GM19099 (cell line): ENCODE measurements at regions not wholly inside any gene's neighbourhood (a gene's known extent, or its start where the extent isn't known, plus 50 kb on each side); places are given as distances from the start of the nearest gene placed in this dataset.

ENCODE experiments used
- POLR2A ChIP-seq: IDR thresholded peaks from 3 replicates; pipeline ENCODE4 v1.6.1; 2011; ENCODE audit warnings: low read depth; ENCODE audit not compliant: insufficient read length; ENCODE audit errors: extremely low read depth

- TF ChIP-seq POLR2A, result peak; percentile 15
Measured at GRCh38 chr4:151882072-151882803, 121.4 kb upstream of the GATB start.

- no peak for TF ChIP-seq POLR2A
Measured at GRCh38 chr4:151879705-151880445, 119.1 kb upstream of the GATB start.

GRCh38 chr4:151876381-151876988 is 115.7 kb upstream of the GATB start:
- no peak for TF ChIP-seq POLR2A

- no peak for TF ChIP-seq POLR2A
Measured at GRCh38 chr4:151874328-151874727, 113.5 kb upstream of the GATB start.

GRCh38 chr4:151866592-151866918 is 105.7 kb upstream of the GATB start:
- no peak for TF ChIP-seq POLR2A

GRCh38 chr4:151865744-151866591 is 105.2 kb upstream of the GATB start:
- no peak for TF ChIP-seq POLR2A

- TF ChIP-seq POLR2A, result no peak
Measured at GRCh38 chr4:151865312-151865711, 104.5 kb upstream of the GATB start.

- TF ChIP-seq POLR2A, result no peak
Measured at GRCh38 chr4:151864068-151864467, 103.3 kb upstream of the GATB start.

GRCh38 chr4:151862766-151863165 is 102.0 kb upstream of the GATB start:
- no peak for TF ChIP-seq POLR2A

- TF ChIP-seq POLR2A, result no peak
Measured at GRCh38 chr4:151860561-151861093, 99.8 kb upstream of the GATB start.

- no peak for TF ChIP-seq POLR2A
Measured at GRCh38 chr4:151859641-151860040, 98.8 kb upstream of the GATB start.

- no peak for TF ChIP-seq POLR2A
Measured at GRCh38 chr4:151858356-151858755, 97.5 kb upstream of the GATB start.

- no peak for TF ChIP-seq POLR2A
Measured at GRCh38 chr4:151857368-151857767, 96.6 kb upstream of the GATB start.

GRCh38 chr4:151855747-151856146 is 94.9 kb upstream of the GATB start:
- no peak for TF ChIP-seq POLR2A

GRCh38 chr4:151854731-151855130 is 93.9 kb upstream of the GATB start:
- TF ChIP-seq POLR2A, result no peak
